IMR-90 (cell line): ENCODE measurements at regions not wholly inside any gene's neighbourhood (a gene's known extent, or its start where the extent isn't known, plus 50 kb on each side); places are given as distances from the start of the nearest gene placed in this dataset.

Source experiments
- MXI1 ChIP-seq: IDR thresholded peaks from 2 replicates; pipeline ENCODE4 v1.6.1; 2012; ENCODE audit warnings: low read depth, mild to moderate bottlenecking, low read length, moderate library complexity, borderline replicate concordance
- POLR2A ChIP-seq: IDR thresholded peaks from 2 replicates; pipeline ENCODE4 v1.6.1; 2012; ENCODE audit warnings: mild to moderate bottlenecking, low read depth, low read length
- TF ChIP-seq, protein P1 (sequence below): conservative IDR thresholded peaks from 2 replicates; pipeline ENCODE4 v1.5.1; 2012; ENCODE audit warnings: mild to moderate bottlenecking, low read depth, low read length, improper control_type of control experiment

DNA sequence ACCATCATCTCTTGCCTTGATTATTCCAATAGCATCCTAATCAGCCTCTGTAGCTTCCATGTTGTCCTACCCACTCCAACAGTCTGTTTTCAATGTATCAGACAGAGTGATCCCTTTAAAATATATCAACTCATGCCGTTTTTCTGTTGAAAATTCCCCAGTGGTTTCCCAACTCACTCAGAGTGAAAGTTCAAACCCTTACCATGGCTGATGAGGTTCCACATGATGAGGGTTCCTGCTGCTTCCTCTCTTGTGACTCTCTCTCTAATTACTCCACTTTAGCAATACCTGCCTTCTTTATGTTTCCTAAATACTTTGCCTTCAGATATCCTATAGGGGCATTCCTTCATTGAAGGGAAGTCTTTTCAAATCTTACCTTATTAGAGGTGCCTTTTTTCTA lies 334.7 kb downstream of the PPP1R2C start:
- TF ChIP-seq POLR2A, result no peak
- TF ChIP-seq MXI1, result no peak
- TF ChIP-seq, protein P1, sequence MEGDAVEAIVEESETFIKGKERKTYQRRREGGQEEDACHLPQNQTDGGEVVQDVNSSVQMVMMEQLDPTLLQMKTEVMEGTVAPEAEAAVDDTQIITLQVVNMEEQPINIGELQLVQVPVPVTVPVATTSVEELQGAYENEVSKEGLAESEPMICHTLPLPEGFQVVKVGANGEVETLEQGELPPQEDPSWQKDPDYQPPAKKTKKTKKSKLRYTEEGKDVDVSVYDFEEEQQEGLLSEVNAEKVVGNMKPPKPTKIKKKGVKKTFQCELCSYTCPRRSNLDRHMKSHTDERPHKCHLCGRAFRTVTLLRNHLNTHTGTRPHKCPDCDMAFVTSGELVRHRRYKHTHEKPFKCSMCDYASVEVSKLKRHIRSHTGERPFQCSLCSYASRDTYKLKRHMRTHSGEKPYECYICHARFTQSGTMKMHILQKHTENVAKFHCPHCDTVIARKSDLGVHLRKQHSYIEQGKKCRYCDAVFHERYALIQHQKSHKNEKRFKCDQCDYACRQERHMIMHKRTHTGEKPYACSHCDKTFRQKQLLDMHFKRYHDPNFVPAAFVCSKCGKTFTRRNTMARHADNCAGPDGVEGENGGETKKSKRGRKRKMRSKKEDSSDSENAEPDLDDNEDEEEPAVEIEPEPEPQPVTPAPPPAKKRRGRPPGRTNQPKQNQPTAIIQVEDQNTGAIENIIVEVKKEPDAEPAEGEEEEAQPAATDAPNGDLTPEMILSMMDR, result no peak
